Prostate gland (tissue), 2 donors: ENCODE measurements at regions not wholly inside any gene's neighbourhood (a gene's known extent, or its start where the extent isn't known, plus 50 kb on each side); places are given as distances from the start of the nearest gene placed in this dataset.

Source experiments
- DNase-seq: peaks from one replicate; pipeline ENCODE4 v3.0.0-alpha.2; 2019; ENCODE audit warnings: low spot score
- H3K27ac ChIP-seq, 2 donors: fragments of 200-600 bp; sonication (generic); 2 replicates each; pipeline ENCODE4 v1.5.1; 2017 to 2019
- H3K27me3 ChIP-seq: fragments of 200-600 bp; sonication (generic); replicated peaks from 2 replicates; pipeline ENCODE4 v1.5.1; 2019; ENCODE audit not compliant: insufficient read depth
- H3K36me3 ChIP-seq, 2 donors: fragments of 200-600 bp; sonication (generic); 1 replicate in 1 of 2; 2 replicates in 1 of 2; pipeline versions ENCODE4 v1.5.1 to v1.8.1; 2017 to 2019
- H3K4me1 ChIP-seq: fragments of 200-600 bp; sonication (generic); replicated peaks from 2 replicates; pipeline ENCODE4 v1.5.1; 2019
- H3K4me3 ChIP-seq, 2 donors: fragments of 200-600 bp; sonication (generic); 2 replicates each; pipeline ENCODE4 v1.5.1; 2017 to 2019
- H3K9me3 ChIP-seq: fragments of 200-600 bp; sonication (generic); 2 replicates; pipeline ENCODE4 v1.5.1; 2017
- POLR2A ChIP-seq: fragments of 450-650 bp; IDR thresholded peaks from one replicate; pipeline ENCODE4 v1.6.1; 2016; ENCODE audit warnings: antibody characterized with exemption, mild to moderate bottlenecking
- POLR2AphosphoS5 ChIP-seq: sonication (generic); formaldehyde crosslinking; IDR thresholded peaks from one replicate; pipeline ENCODE4 v1.6.1; 2017; ENCODE audit warnings: antibody characterized with exemption
- WGBS: methylation state at CpG from one replicate; pipeline ENCODE4 v1.1.5; 2018; 5-methylcytosine and 5-hydroxymethylcytosine counted together
- intact Hi-C: fragments of 100-400 bp; cut with DNase I; formaldehyde crosslinking; loops from one replicate; pipeline ENCODE4 v1.14.2; 2022
- TF ChIP-seq, protein P1 (sequence below), 4 experiments: fragments of 200-600 bp in 2 of 4; fragments of 450-650 bp in 2 of 4; sonication (generic) in 2 of 4; IDR thresholded peaks; 1 replicate in 3 of 4; 2 replicates in 1 of 4; pipeline ENCODE4 v1.5.1; 2016 to 2019; ENCODE audit warnings: antibody characterized with exemption in 4 of 4, mild to moderate bottlenecking in 2 of 4, moderate library complexity in 2 of 4

DNA sequence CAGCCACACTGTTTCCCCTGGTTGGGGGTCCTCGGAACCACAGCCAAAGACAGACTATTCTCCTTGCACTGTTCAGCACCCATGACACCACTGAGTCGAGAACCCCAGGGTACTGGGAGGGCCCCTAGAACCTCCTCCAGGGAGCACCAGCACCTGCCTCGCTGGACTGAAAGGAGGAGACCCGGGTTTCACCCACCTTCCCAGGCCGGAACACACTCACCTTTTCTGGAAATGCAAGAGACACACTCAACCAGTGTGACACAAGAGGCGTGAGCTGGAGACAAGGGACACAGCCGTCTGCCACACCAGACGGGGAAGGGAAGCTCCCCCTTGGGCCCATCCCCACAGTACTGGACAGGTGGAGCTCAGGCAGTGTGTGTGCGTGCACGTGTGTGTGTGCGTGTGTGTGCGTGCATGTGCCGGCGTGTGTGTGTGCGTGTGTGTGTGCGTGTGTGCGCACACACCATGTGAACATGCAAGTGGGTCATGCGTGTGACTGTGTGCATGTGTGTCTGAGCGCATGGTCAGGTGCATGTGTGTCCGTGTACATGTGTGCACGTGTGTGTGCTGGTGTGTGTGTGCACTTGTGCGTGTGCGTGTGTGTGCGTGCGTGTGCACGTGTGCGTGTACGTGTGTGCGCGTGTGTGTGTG, 128.8 kb upstream of the NKX1-1 start:
- intact Hi-C loops = no loop called here
- Histone ChIP-seq H3K4me1 (no peaks in the 10 kb centered on the region), H3K36me3 (no peaks in the 10 kb centered on the region), H3K9me3 (no peaks in the 10 kb centered on the region), H3K27ac (no peak overlapping the region), H3K27me3 (peaks cover 8% of the 10 kb centered on the region), H3K4me3 (no peak overlapping the region)
- TF ChIP-seq POLR2A = no peak
- TF ChIP-seq, protein P1, sequence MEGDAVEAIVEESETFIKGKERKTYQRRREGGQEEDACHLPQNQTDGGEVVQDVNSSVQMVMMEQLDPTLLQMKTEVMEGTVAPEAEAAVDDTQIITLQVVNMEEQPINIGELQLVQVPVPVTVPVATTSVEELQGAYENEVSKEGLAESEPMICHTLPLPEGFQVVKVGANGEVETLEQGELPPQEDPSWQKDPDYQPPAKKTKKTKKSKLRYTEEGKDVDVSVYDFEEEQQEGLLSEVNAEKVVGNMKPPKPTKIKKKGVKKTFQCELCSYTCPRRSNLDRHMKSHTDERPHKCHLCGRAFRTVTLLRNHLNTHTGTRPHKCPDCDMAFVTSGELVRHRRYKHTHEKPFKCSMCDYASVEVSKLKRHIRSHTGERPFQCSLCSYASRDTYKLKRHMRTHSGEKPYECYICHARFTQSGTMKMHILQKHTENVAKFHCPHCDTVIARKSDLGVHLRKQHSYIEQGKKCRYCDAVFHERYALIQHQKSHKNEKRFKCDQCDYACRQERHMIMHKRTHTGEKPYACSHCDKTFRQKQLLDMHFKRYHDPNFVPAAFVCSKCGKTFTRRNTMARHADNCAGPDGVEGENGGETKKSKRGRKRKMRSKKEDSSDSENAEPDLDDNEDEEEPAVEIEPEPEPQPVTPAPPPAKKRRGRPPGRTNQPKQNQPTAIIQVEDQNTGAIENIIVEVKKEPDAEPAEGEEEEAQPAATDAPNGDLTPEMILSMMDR (IDR thresholded peaks at IDR 0.05) = no peak
- no peak for TF ChIP-seq POLR2AphosphoS5
- no peak for DNase-seq
- 98% methylated on average over 21 of the region's 30 CpGs for WGBS

- no peak for DNase-seq
Observed at GRCh38 chr4:1534095-1534872, 128.0 kb upstream of the NKX1-1 start.

GRCh38 chr4:1533501-1534064, 127.3 kb upstream of the NKX1-1 start:
- H3K9me3 ChIP-seq = no peaks in the 10 kb centered on the region
- no peaks in the 10 kb centered on the region for H3K36me3 ChIP-seq
- no peak overlapping the region for H3K27ac ChIP-seq
- 19% methylated on average over 36 of the region's 36 CpGs for WGBS
- TF ChIP-seq POLR2AphosphoS5 (no peak), POLR2A (no peak)
- TF ChIP-seq, protein P1 (IDR thresholded peaks at IDR 0.05) = no peak
- no peak overlapping the region for H3K4me3 ChIP-seq
- H3K27me3 ChIP-seq = peaks cover 12% of the 10 kb centered on the region
- DNase-seq = no peak
- intact Hi-C loops = no loop called here
- H3K4me1 ChIP-seq = no peaks in the 10 kb centered on the region

More at GRCh38 chr4:1534095-1534872, 128.0 kb upstream of the NKX1-1 start:
- peaks cover 12% of the 10 kb centered on the region for H3K27me3 ChIP-seq
- no peaks in the 10 kb centered on the region for H3K36me3 ChIP-seq
- no peak overlapping the region for H3K4me3 ChIP-seq
- no peaks in the 10 kb centered on the region for H3K4me1 ChIP-seq
- H3K27ac ChIP-seq = no peak overlapping the region
- no peaks in the 10 kb centered on the region for H3K9me3 ChIP-seq
- no peak for TF ChIP-seq POLR2AphosphoS5
- TF ChIP-seq, protein P1 (IDR thresholded peaks at IDR 0.05) = no peak
- no peak for TF ChIP-seq POLR2A
- 55% methylated on average over 18 of the region's 18 CpGs for WGBS
- intact Hi-C loops = no loop called here

DNA sequence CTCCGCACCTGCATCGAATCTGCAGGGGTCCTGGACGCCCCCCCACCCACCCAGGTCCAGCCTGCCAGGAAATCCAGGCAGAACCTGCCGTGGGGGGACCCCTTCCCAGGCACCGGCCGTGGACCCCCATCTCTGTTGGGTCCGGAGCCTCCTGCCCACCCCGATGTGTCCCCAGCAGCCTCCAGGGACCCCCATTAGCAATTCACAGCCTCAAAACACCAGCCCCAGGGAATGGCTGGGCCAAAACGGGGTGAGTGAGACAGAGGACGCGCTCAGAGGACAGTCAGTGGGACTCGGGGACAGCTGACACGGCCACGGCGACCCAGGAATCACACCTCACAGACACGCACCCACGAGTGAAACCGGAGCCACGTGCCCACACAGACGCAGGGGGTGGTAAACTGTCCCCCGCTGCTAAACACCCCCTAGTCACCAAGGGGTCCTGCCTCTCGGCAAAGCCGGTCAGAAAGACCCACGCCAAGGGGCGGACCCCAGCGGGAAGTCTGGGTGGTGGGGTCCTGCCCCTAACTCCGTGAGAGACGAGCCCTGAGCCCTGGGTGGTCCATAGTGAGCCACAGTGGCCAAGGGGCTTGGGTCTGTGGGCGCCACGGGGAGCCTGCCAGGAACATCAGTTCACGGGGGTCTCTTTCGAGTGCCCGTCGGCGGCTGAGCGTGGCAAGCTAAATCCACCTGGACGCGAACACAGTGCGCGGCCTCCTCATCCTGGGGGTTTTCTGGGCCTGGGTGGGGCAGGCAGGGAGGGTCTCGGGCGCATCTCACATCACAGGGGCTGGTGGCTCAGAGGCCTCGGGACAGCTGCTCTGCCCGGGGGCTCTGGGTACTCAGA, 126.5 kb upstream of the NKX1-1 start:
- H3K36me3 ChIP-seq = no peaks in the 10 kb centered on the region
- 94% methylated on average over 36 of the region's 44 CpGs for WGBS
- H3K27ac ChIP-seq = no peak overlapping the region
- no peak for TF ChIP-seq POLR2A
- DNase-seq = no peak
- H3K27me3 ChIP-seq = peaks cover 12% of the 10 kb centered on the region
- H3K9me3 ChIP-seq = no peaks in the 10 kb centered on the region
- H3K4me1 ChIP-seq = no peaks in the 10 kb centered on the region
- H3K4me3 ChIP-seq = no peak overlapping the region
- intact Hi-C loops = no loop called here
